HG02763 (cell line): ENCODE measurements at regions not wholly inside any gene's neighbourhood (a gene's known extent, or its start where the extent isn't known, plus 50 kb on each side); places are given as distances from the start of the nearest gene placed in this dataset.

Source experiments
- ATAC-seq: cut with Tn5 transposase; IDR thresholded peaks from one replicate; pipeline ENCODE4 v1.9.1; 2021; ENCODE audit warnings: mild to moderate bottlenecking, moderate library complexity; ENCODE audit not compliant: unreplicated experiment

- ATAC-seq, result no peak
Measured at GRCh38 chr11:80420374-80420773, 979.5 kb upstream of the TENM4 start.

GRCh38 chr11:80417681-80418080 is 976.9 kb upstream of the TENM4 start:
- ATAC-seq, result no peak

GRCh38 chr11:80415580-80415979 is 974.8 kb upstream of the TENM4 start:
- no peak for ATAC-seq

GRCh38 chr11:80414181-80415165 is 973.6 kb upstream of the TENM4 start:
- no peak for ATAC-seq

GRCh38 chr11:80412604-80413003 is 971.8 kb upstream of the TENM4 start:
- ATAC-seq, result no peak

GRCh38 chr11:80393210-80393609 is 952.4 kb upstream of the TENM4 start:
- no peak for ATAC-seq

- ATAC-seq, result no peak
Measured at GRCh38 chr11:80390505-80390904, 949.7 kb upstream of the TENM4 start.

GRCh38 chr11:80388536-80388935 is 947.7 kb upstream of the TENM4 start:
- ATAC-seq, result no peak

- no peak for ATAC-seq
Measured at GRCh38 chr11:80388130-80388529, 947.3 kb upstream of the TENM4 start.

GRCh38 chr11:80383655-80384054 is 942.8 kb upstream of the TENM4 start:
- ATAC-seq, result no peak

GRCh38 chr11:80379620-80380278 is 938.9 kb upstream of the TENM4 start:
- ATAC-seq, result no peak

GRCh38 chr11:80371931-80372330 is 931.1 kb upstream of the TENM4 start:
- ATAC-seq, result no peak

GRCh38 chr11:80365980-80366379 is 925.1 kb upstream of the TENM4 start:
- no peak for ATAC-seq

GRCh38 chr11:80365076-80365725 is 924.4 kb upstream of the TENM4 start:
- no peak for ATAC-seq

GRCh38 chr11:80362563-80363340 is 921.9 kb upstream of the TENM4 start:
- no peak for ATAC-seq

- ATAC-seq, result no peak
Measured at GRCh38 chr11:80355251-80355650, 914.4 kb upstream of the TENM4 start.

GRCh38 chr11:80350541-80350940 is 909.7 kb upstream of the TENM4 start:
- no peak for ATAC-seq

GRCh38 chr11:80349997-80350396 is 909.2 kb upstream of the TENM4 start:
- ATAC-seq, result no peak

- no peak for ATAC-seq
Measured at GRCh38 chr11:80346353-80347059, 905.7 kb upstream of the TENM4 start.

GRCh38 chr11:80343436-80343835 is 902.6 kb upstream of the TENM4 start:
- no peak for ATAC-seq
